ENCODE measurements at regions not wholly inside any gene's neighbourhood (a gene's known extent, or its start where the extent isn't known, plus 50 kb on each side); places are given as distances from the start of the nearest gene placed in this dataset.

- TF ChIP-seq MYNN (tag by site-specific recombination; IDR thresholded peaks at IDR 0.05; ENCODE audit: borderline replicate concordance), result no peak
- TF ChIP-seq YY1 (tag by site-specific recombination; IDR thresholded peaks at IDR 0.05), result no peak
- no peak for TF ChIP-seq BCL11A (tag by site-specific recombination; IDR thresholded peaks at IDR 0.05; ENCODE audit: low read depth)
Measured at GRCh38 chr2:204172145-204172600, 235.6 kb downstream of the ICOS start (continued).

GRCh38 chr2:204174034-204174433, 237.5 kb downstream of the ICOS start:
- CTCF ChIA-PET, result no interaction called here
- TF ChIP-seq GLI2 (tag by site-specific recombination; IDR thresholded peaks at IDR 0.05; ENCODE audit: borderline replicate concordance, low read depth) (no peak), ZNF214 (tag by site-specific recombination; IDR thresholded peaks at IDR 0.05; ENCODE audit: borderline replicate concordance) (no peak), ZNF112 (tag by site-specific recombination; IDR thresholded peaks at IDR 0.05) (no peak), ZNF529 (tag by site-specific recombination; IDR thresholded peaks at IDR 0.05; ENCODE audit: insufficient replicate concordance) (no peak), ZNF785 (tag by site-specific recombination; IDR thresholded peaks at IDR 0.05) (no peak), ZNF394 (tag by site-specific recombination; IDR thresholded peaks at IDR 0.05; ENCODE audit: borderline replicate concordance) (no peak), ZNF658 (tag by site-specific recombination; IDR thresholded peaks at IDR 0.05) (no peak), ZNF837 (tag by site-specific recombination; IDR thresholded peaks at IDR 0.05) (no peak), ZNF747 (tag by site-specific recombination; IDR thresholded peaks at IDR 0.05) (no peak)

GRCh38 chr2:204175552-204176271, 239.1 kb downstream of the ICOS start:
- H3K4me3 ChIP-seq (ENCODE audit: low read depth, low read length), result no peak overlapping the region
- no peaks in the 10 kb centered on the region for H3K36me3 ChIP-seq (ENCODE audit: control insufficient read depth in 2 of 2, insufficient read depth in 1 of 2, low read length in 2 of 2)
- TF ChIP-seq ZNF580 (tag by site-specific recombination; IDR thresholded peaks at IDR 0.05), result no peak
- no peak for TF ChIP-seq ZNF621 (tag by site-specific recombination; IDR thresholded peaks at IDR 0.05)
- TF ChIP-seq ZNF645 (tag by site-specific recombination; IDR thresholded peaks at IDR 0.05), result no peak
- TF ChIP-seq KLF17 (tag by site-specific recombination; IDR thresholded peaks at IDR 0.05), result no peak
- TF ChIP-seq ZNF704 (tag by site-specific recombination; IDR thresholded peaks at IDR 0.05), result no peak
- no peak for TF ChIP-seq SP2 (tag by site-specific recombination; IDR thresholded peaks at IDR 0.05)
- no peak for TF ChIP-seq ZNF521 (tag by site-specific recombination; IDR thresholded peaks at IDR 0.05)
- no peak for TF ChIP-seq ZNF830 (tag by site-specific recombination; IDR thresholded peaks at IDR 0.05; ENCODE audit: low read depth)
- TF ChIP-seq ZNF777 (tag by site-specific recombination; IDR thresholded peaks at IDR 0.05; ENCODE audit: borderline replicate concordance), result no peak
- no peak for TF ChIP-seq ZBTB26 (tag by site-specific recombination; optimal IDR thresholded peaks at IDR 0.05)
- ChIA-PET CTCF (interaction anchor here (0.6 to 3.0 kb wide), 7 partner anchors 10 to 63 kb away, joined by 3 to 17 read pairs (median 5); no protein-coding TSS in a partner anchor), POLR2A (no interaction called here)
- H3K4me1 ChIP-seq (ENCODE audit: control insufficient read depth, insufficient read depth, low read length), result no peaks in the 10 kb centered on the region
- H3K9me3 ChIP-seq (ENCODE audit: control insufficient read depth, insufficient read depth, low read depth, low read length), result no peaks in the 10 kb centered on the region
- H3K27ac ChIP-seq (ENCODE audit: extremely low read depth, low read depth, low read length), result no peak overlapping the region

More at GRCh38 chr2:204174034-204174433, 237.5 kb downstream of the ICOS start:
- H3K27ac ChIP-seq (ENCODE audit: extremely low read depth, low read depth, low read length), result no peak overlapping the region
- H3K9me3 ChIP-seq (ENCODE audit: control insufficient read depth, insufficient read depth, low read depth, low read length), result no peaks in the 10 kb centered on the region
- POLR2A ChIA-PET, result no interaction called here
- H3K4me3 ChIP-seq (ENCODE audit: low read depth, low read length), result no peak overlapping the region
- no peaks in the 10 kb centered on the region for H3K36me3 ChIP-seq (ENCODE audit: control insufficient read depth in 2 of 2, insufficient read depth in 1 of 2, low read length in 2 of 2)
- H3K4me1 ChIP-seq (ENCODE audit: control insufficient read depth, insufficient read depth, low read length), result no peaks in the 10 kb centered on the region

Measured in HEK293 (cell line).